ENCODE measurements at regions not wholly inside any gene's neighbourhood (a gene's known extent, or its start where the extent isn't known, plus 50 kb on each side); places are given as distances from the start of the nearest gene placed in this dataset.

- TF ChIP-seq TCF12 (IDR thresholded peaks at IDR 0.05; ENCODE audit: low read depth), result no peak
- TF ChIP-seq, protein P1, sequence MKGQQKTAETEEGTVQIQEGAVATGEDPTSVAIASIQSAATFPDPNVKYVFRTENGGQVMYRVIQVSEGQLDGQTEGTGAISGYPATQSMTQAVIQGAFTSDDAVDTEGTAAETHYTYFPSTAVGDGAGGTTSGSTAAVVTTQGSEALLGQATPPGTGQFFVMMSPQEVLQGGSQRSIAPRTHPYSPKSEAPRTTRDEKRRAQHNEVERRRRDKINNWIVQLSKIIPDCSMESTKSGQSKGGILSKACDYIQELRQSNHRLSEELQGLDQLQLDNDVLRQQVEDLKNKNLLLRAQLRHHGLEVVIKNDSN (IDR thresholded peaks at IDR 0.05), result no peak
- no peak for TF ChIP-seq FOXM1 (IDR thresholded peaks at IDR 0.05; ENCODE audit: borderline replicate concordance, low read depth)
These were observed 383.4 kb downstream of the TMEM38B start for GRCh38 chr9:106077731-106078130.

DNA sequence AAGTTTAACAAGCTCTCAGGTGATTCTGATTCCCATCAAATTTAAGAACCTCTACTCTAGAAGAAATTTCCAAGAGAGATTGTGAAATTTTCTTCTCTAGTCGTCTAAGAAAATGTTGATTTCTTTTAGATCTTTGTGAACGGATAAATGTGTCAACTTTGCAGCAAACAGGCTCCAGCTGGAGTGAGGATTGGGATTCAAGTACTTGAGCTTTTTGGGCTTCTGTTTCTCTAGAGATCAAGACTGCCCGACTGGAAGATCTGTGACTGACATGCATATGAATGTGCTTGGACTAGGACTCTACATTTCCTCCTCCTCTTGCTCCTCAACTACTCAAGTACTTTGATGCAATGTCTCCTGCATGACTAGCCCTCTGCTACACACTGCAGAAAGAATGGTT, 388.3 kb downstream of the TMEM38B start:
- TF ChIP-seq, protein P2, sequence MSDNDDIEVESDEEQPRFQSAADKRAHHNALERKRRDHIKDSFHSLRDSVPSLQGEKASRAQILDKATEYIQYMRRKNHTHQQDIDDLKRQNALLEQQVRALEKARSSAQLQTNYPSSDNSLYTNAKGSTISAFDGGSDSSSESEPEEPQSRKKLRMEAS (IDR thresholded peaks at IDR 0.05), result no peak
- TF ChIP-seq CEBPB (IDR thresholded peaks at IDR 0.05), result no peak
- TF ChIP-seq, protein P3, sequence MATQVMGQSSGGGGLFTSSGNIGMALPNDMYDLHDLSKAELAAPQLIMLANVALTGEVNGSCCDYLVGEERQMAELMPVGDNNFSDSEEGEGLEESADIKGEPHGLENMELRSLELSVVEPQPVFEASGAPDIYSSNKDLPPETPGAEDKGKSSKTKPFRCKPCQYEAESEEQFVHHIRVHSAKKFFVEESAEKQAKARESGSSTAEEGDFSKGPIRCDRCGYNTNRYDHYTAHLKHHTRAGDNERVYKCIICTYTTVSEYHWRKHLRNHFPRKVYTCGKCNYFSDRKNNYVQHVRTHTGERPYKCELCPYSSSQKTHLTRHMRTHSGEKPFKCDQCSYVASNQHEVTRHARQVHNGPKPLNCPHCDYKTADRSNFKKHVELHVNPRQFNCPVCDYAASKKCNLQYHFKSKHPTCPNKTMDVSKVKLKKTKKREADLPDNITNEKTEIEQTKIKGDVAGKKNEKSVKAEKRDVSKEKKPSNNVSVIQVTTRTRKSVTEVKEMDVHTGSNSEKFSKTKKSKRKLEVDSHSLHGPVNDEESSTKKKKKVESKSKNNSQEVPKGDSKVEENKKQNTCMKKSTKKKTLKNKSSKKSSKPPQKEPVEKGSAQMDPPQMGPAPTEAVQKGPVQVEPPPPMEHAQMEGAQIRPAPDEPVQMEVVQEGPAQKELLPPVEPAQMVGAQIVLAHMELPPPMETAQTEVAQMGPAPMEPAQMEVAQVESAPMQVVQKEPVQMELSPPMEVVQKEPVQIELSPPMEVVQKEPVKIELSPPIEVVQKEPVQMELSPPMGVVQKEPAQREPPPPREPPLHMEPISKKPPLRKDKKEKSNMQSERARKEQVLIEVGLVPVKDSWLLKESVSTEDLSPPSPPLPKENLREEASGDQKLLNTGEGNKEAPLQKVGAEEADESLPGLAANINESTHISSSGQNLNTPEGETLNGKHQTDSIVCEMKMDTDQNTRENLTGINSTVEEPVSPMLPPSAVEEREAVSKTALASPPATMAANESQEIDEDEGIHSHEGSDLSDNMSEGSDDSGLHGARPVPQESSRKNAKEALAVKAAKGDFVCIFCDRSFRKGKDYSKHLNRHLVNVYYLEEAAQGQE (IDR thresholded peaks at IDR 0.05; ENCODE audit: low read depth), result no peak
- TF ChIP-seq NFIC (IDR thresholded peaks at IDR 0.05), result no peak
- no peak for TF ChIP-seq FOXM1 (IDR thresholded peaks at IDR 0.05; ENCODE audit: borderline replicate concordance, low read depth)
- no peak for TF ChIP-seq TEAD4 (IDR thresholded peaks at IDR 0.05)
- TF ChIP-seq YY1 (IDR thresholded peaks at IDR 0.05; ENCODE audit: low read depth), result no peak
- no peak for TF ChIP-seq RAD21 (IDR thresholded peaks at IDR 0.05; ENCODE audit: low read depth)
- TF ChIP-seq, protein P1 (IDR thresholded peaks at IDR 0.05), result no peak
- no peak for TF ChIP-seq TAF1 (IDR thresholded peaks at IDR 0.05; ENCODE audit: low read depth)
- no peak for TF ChIP-seq EP300 (IDR thresholded peaks at IDR 0.05; ENCODE audit: borderline replicate concordance)
- TF ChIP-seq ZBTB7A (IDR thresholded peaks at IDR 0.05; ENCODE audit: low read depth), result no peak
- no peak for TF ChIP-seq EGR1 (IDR thresholded peaks at IDR 0.05)
- no peak for TF ChIP-seq TCF12 (IDR thresholded peaks at IDR 0.05; ENCODE audit: low read depth)
- TF ChIP-seq CREB1 (IDR thresholded peaks at IDR 0.05; ENCODE audit: low read depth), result no peak

DNA sequence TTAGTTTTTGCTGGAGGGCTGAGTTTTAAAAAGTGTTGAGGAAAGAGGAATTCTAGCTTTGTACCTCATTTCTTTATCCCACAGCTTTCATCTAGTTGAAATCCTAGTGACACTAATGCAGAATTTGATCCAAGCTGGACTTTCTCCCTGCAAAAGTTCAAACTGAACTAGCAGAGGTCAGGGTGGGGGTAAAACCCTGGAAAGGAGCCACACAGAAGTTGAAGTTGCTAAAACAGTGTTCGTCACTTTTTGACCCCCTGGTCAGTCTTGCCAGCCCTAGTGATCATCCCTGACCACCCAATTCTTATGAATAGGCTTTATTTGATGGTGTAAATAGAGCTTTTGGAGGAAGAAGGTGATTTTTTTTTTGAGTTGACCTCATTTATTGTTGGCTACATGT, 390.4 kb downstream of the TMEM38B start:
- TF ChIP-seq CEBPB (IDR thresholded peaks at IDR 0.05), result no peak
- no peak for TF ChIP-seq ZBTB7A (IDR thresholded peaks at IDR 0.05; ENCODE audit: low read depth)
- TF ChIP-seq RAD21 (IDR thresholded peaks at IDR 0.05; ENCODE audit: low read depth), result no peak
- TF ChIP-seq, protein P1 (IDR thresholded peaks at IDR 0.05), result no peak
- no peak for TF ChIP-seq NFIC (IDR thresholded peaks at IDR 0.05)
- TF ChIP-seq EP300 (IDR thresholded peaks at IDR 0.05; ENCODE audit: borderline replicate concordance), result no peak
- TF ChIP-seq TAF1 (IDR thresholded peaks at IDR 0.05; ENCODE audit: low read depth), result no peak
- no peak for TF ChIP-seq EGR1 (IDR thresholded peaks at IDR 0.05)
- TF ChIP-seq, protein P3 (IDR thresholded peaks at IDR 0.05; ENCODE audit: low read depth), result no peak
- no peak for TF ChIP-seq FOXM1 (IDR thresholded peaks at IDR 0.05; ENCODE audit: borderline replicate concordance, low read depth)
- no peak for TF ChIP-seq TCF12 (IDR thresholded peaks at IDR 0.05; ENCODE audit: low read depth)
- no peak for TF ChIP-seq CREB1 (IDR thresholded peaks at IDR 0.05; ENCODE audit: low read depth)
- TF ChIP-seq TEAD4 (IDR thresholded peaks at IDR 0.05), result no peak

GRCh38 chr9:106085479-106085878, 391.1 kb downstream of the TMEM38B start:
- TF ChIP-seq ZBTB7A (IDR thresholded peaks at IDR 0.05; ENCODE audit: low read depth), result no peak
- TF ChIP-seq EP300 (IDR thresholded peaks at IDR 0.05; ENCODE audit: borderline replicate concordance), result no peak
- TF ChIP-seq YY1 (IDR thresholded peaks at IDR 0.05; ENCODE audit: low read depth), result no peak
- TF ChIP-seq CREB1 (IDR thresholded peaks at IDR 0.05; ENCODE audit: low read depth), result no peak
- TF ChIP-seq RAD21 (IDR thresholded peaks at IDR 0.05; ENCODE audit: low read depth), result no peak
- no peak for TF ChIP-seq FOXM1 (IDR thresholded peaks at IDR 0.05; ENCODE audit: borderline replicate concordance, low read depth)
- no peak for TF ChIP-seq CEBPB (IDR thresholded peaks at IDR 0.05)
- TF ChIP-seq, protein P2 (IDR thresholded peaks at IDR 0.05), result no peak
- TF ChIP-seq NFIC (IDR thresholded peaks at IDR 0.05), result no peak
- TF ChIP-seq TCF12 (IDR thresholded peaks at IDR 0.05; ENCODE audit: low read depth), result no peak
- no peak for TF ChIP-seq EGR1 (IDR thresholded peaks at IDR 0.05)
- TF ChIP-seq, protein P1 (IDR thresholded peaks at IDR 0.05), result no peak
- no peak for TF ChIP-seq TEAD4 (IDR thresholded peaks at IDR 0.05)
- TF ChIP-seq, protein P3 (IDR thresholded peaks at IDR 0.05; ENCODE audit: low read depth), result no peak
- TF ChIP-seq TAF1 (IDR thresholded peaks at IDR 0.05; ENCODE audit: low read depth), result no peak
